H1 (cell line): ENCODE measurements at regions not wholly inside any gene's neighbourhood (a gene's known extent, or its start where the extent isn't known, plus 50 kb on each side); places are given as distances from the start of the nearest gene placed in this dataset.

Source experiments
- CTCF ChIA-PET: fragments of 300-600 bp; sonication (Branson Sonifier 250); formaldehyde crosslinking; loops from one replicate; lab custom pipeline; 2021; ENCODE audit not compliant: partially characterized antibody; lab: Charles Lee
- POLR2A ChIA-PET: fragments of 300-600 bp; sonication (Branson Sonifier 250); formaldehyde crosslinking; loops from one replicate; lab custom pipeline; 2021; ENCODE audit warnings: inconsistent platforms; ENCODE audit not compliant: partially characterized antibody; lab: Charles Lee
- DNase-seq, 2 experiments: peaks; one replicate each; pipeline versions ENCODE4 v3.0.0 to v3.0.0-alpha.2; 2010 to 2022; ENCODE audit warnings: low spot score in 2 of 2, low read depth in 1 of 2, mixed read lengths in 1 of 2
- FAIRE-seq: peaks from 2 replicates; lab custom pipeline; 2011; peaks lifted over from hg19 to GRCh38; lab: Jason Lieb, UNC
- H2AFZ ChIP-seq: 2 replicates; pipeline ENCODE4 v1.8.1; 2012; ENCODE audit warnings: low read length, inconsistent platforms
- H2AK5ac ChIP-seq: 2 replicates; pipeline ENCODE4 v1.6.1; 2013; ENCODE audit warnings: low read depth, low read length
- H2BK120ac ChIP-seq: replicated peaks from 2 replicates; pipeline ENCODE3; 2013; ENCODE audit warnings: low read depth, low read length, inconsistent platforms
- H2BK12ac ChIP-seq: 2 replicates; pipeline ENCODE4 v1.6.1; 2013; ENCODE audit warnings: low read depth, low read length
- H2BK15ac ChIP-seq: 2 replicates; pipeline ENCODE4 v1.6.1; 2013; ENCODE audit warnings: low read length
- H2BK20ac ChIP-seq: 2 replicates; pipeline ENCODE4 v1.6.1; 2013; ENCODE audit warnings: low read length
- H2BK5ac ChIP-seq: 2 replicates; pipeline ENCODE4 v1.6.1; 2013; ENCODE audit warnings: low read depth, low read length
- H3K14ac ChIP-seq: 2 replicates; pipeline ENCODE4 v1.6.1; 2013; ENCODE audit warnings: inconsistent platforms; ENCODE audit not compliant: insufficient read length
- H3K18ac ChIP-seq: 2 replicates; pipeline ENCODE4 v1.6.1; 2013; ENCODE audit warnings: low read length; ENCODE audit errors: extremely low read depth
- H3K23ac ChIP-seq: 2 replicates; pipeline ENCODE4 v1.6.1; 2013; ENCODE audit warnings: inconsistent platforms; ENCODE audit not compliant: insufficient read length
- H3K23me2 ChIP-seq: 2 replicates; pipeline ENCODE4 v1.6.1; 2013; ENCODE audit warnings: low read depth, low read length
- H3K27ac ChIP-seq: 2 replicates; pipeline ENCODE4 v1.6.1; 2011; ENCODE audit warnings: low read depth, low read length, inconsistent platforms
- H3K27me3 ChIP-seq, 4 experiments: replicated peaks in 1 of 4; 1 replicate in 1 of 4; 2 replicates in 3 of 4; pipeline versions ENCODE4 v1.6.1 to v1.8.1; 2011 to 2013; ENCODE audit warnings: low read length in 3 of 4, mild to moderate bottlenecking in 3 of 4, inconsistent platforms in 2 of 4, mixed read lengths in 2 of 4, moderate library complexity in 1 of 4; ENCODE audit not compliant: control insufficient read depth in 3 of 4, insufficient read depth in 3 of 4; ENCODE audit errors: extremely low read depth in 1 of 4
- H3K36me3 ChIP-seq, 4 experiments: 2 replicates each; pipeline versions ENCODE4 v1.6.1 to v1.8.1; 2011 to 2013; ENCODE audit warnings: mild to moderate bottlenecking in 4 of 4, low read length in 3 of 4, moderate library complexity in 2 of 4, control low read depth in 1 of 4, inconsistent platforms in 1 of 4; ENCODE audit not compliant: insufficient read depth in 4 of 4, control insufficient read depth in 2 of 4
- H3K4ac ChIP-seq: replicated peaks from 2 replicates; pipeline ENCODE3; 2013; ENCODE audit warnings: low read length, low read depth, mixed read lengths, inconsistent platforms; ENCODE audit not compliant: insufficient read length
- H3K4me1 ChIP-seq, 4 experiments: replicated peaks in 1 of 4; 1 replicate in 1 of 4; 2 replicates in 3 of 4; pipeline versions ENCODE4 v1.6.1 to v1.8.1; 2011 to 2013; ENCODE audit warnings: low read length in 3 of 4, inconsistent platforms in 2 of 4, mixed read lengths in 1 of 4; ENCODE audit not compliant: insufficient read depth in 4 of 4, control insufficient read depth in 3 of 4
- H3K4me2 ChIP-seq, 2 experiments: 2 replicates each; pipeline versions ENCODE4 v1.6.1 to v1.8.1; 2011 to 2013; ENCODE audit warnings: low read depth in 2 of 2, low read length in 2 of 2, control low read depth in 1 of 2, inconsistent platforms in 1 of 2, mild to moderate bottlenecking in 1 of 2; ENCODE audit not compliant: insufficient read depth in 1 of 2
- H3K4me3 ChIP-seq, 4 experiments: fragments of 200-600, 300-600 bp in 1 of 4; sonication (generic), shearing (Covaris generic), sonication (Bioruptor Twin) in 1 of 4; 2 replicates each; pipeline versions ENCODE4 v1.5.1 to v1.8.1; 2011 to 2016; ENCODE audit warnings: low read length in 4 of 4, low read depth in 3 of 4, control low read depth in 2 of 4, inconsistent platforms in 2 of 4, mild to moderate bottlenecking in 2 of 4, mixed read lengths in 1 of 4, moderate library complexity in 1 of 4; ENCODE audit not compliant: insufficient read depth in 2 of 4; ENCODE audit errors: extremely low read depth in 1 of 4
- H3K56ac ChIP-seq: replicated peaks from 2 replicates; pipeline ENCODE3; 2013; ENCODE audit warnings: low read depth, mild to moderate bottlenecking, mixed read lengths, low read length, inconsistent platforms; ENCODE audit not compliant: insufficient read length
- H3K79me1 ChIP-seq: 2 replicates; pipeline ENCODE4 v1.6.1; 2013; ENCODE audit warnings: low read depth, low read length, control low read depth
- H3K79me2 ChIP-seq, 2 experiments: 2 replicates each; pipeline versions ENCODE4 v1.6.1 to v1.8.1; 2012 to 2013; ENCODE audit warnings: low read length in 2 of 2, mild to moderate bottlenecking in 2 of 2, inconsistent platforms in 1 of 2; ENCODE audit not compliant: insufficient read depth in 2 of 2, control insufficient read depth in 1 of 2
- H3K9ac ChIP-seq, 4 experiments: replicated peaks in 1 of 4; 1 replicate in 1 of 4; 2 replicates in 3 of 4; pipeline versions ENCODE4 v1.6.1 to v1.8.1; 2011 to 2013; ENCODE audit warnings: low read depth in 3 of 4, low read length in 3 of 4, control low read depth in 2 of 4, mild to moderate bottlenecking in 2 of 4, moderate library complexity in 2 of 4, inconsistent platforms in 1 of 4; ENCODE audit errors: extremely low read depth in 1 of 4
- H3K9me3 ChIP-seq, 2 experiments: 2 replicates each; pipeline versions ENCODE4 v1.6.1 to v1.8.1; 2012 to 2013; ENCODE audit warnings: mild to moderate bottlenecking in 2 of 2, moderate library complexity in 2 of 2, control low read depth in 1 of 2, inconsistent platforms in 1 of 2, low read depth in 1 of 2, low read length in 1 of 2, mixed read lengths in 1 of 2; ENCODE audit not compliant: insufficient read depth in 2 of 2
- H4K20me1 ChIP-seq, 2 experiments: replicated peaks in 1 of 2; 2 replicates each; pipeline versions ENCODE3 to v1.8.1; 2011 to 2013; ENCODE audit warnings: inconsistent platforms in 2 of 2, low read length in 2 of 2, mild to moderate bottlenecking in 1 of 2; ENCODE audit not compliant: insufficient read depth in 2 of 2, control insufficient read depth in 1 of 2
- H4K5ac ChIP-seq: 2 replicates; pipeline ENCODE4 v1.6.1; 2013; ENCODE audit warnings: low read length, low read depth, mixed read lengths, inconsistent platforms; ENCODE audit not compliant: insufficient read length
- H4K8ac ChIP-seq: 2 replicates; pipeline ENCODE4 v1.8.0; 2013; ENCODE audit warnings: mild to moderate bottlenecking, moderate library complexity, low read length, inconsistent platforms; ENCODE audit not compliant: insufficient read depth; ENCODE audit errors: extremely low read depth
- H4K91ac ChIP-seq: replicated peaks from 2 replicates; pipeline ENCODE3; 2013; ENCODE audit warnings: low read length, mixed read lengths, inconsistent platforms; ENCODE audit not compliant: insufficient read length
- CREB1 ChIP-seq: IDR thresholded peaks from 2 replicates; pipeline ENCODE4 v1.6.1; 2012; ENCODE audit warnings: inconsistent platforms
- HDAC2 ChIP-seq, 2 experiments: fragments of 300-600 bp in 1 of 2; sonication (generic) in 1 of 2; IDR thresholded peaks; 2 replicates each; pipeline ENCODE4 v1.6.1; 2011 to 2012; ENCODE audit warnings: low read depth in 2 of 2, low read length in 2 of 2, mild to moderate bottlenecking in 2 of 2, moderate library complexity in 2 of 2, borderline replicate concordance in 1 of 2, inconsistent platforms in 1 of 2
- KDM1A ChIP-seq: fragments of 200-600, 300-600 bp; sonication (generic); IDR thresholded peaks from 2 replicates; pipeline ENCODE4 v1.7.1; 2016; ENCODE audit warnings: mild to moderate bottlenecking, low read length, borderline replicate concordance
- NANOG ChIP-seq: IDR thresholded peaks from 2 replicates; pipeline ENCODE4 v1.6.1; 2011; ENCODE audit warnings: low read length, low read depth, mild to moderate bottlenecking, inconsistent platforms; ENCODE audit not compliant: insufficient read depth, poor library complexity, severe bottlenecking
- RFX5 ChIP-seq: IDR thresholded peaks from 2 replicates; pipeline ENCODE4 v1.6.1; 2011; ENCODE audit warnings: low read depth, low read length, improper control_type of control experiment, borderline replicate concordance
- TAF7 ChIP-seq: optimal IDR thresholded peaks from 2 replicates; pipeline ENCODE3; 2011; ENCODE audit warnings: low read depth, mild to moderate bottlenecking, inconsistent platforms, low read length, moderate library complexity, borderline replicate concordance
- TBP ChIP-seq: IDR thresholded peaks from 2 replicates; pipeline ENCODE4 v1.6.1; 2011; ENCODE audit warnings: low read depth, low read length, improper control_type of control experiment
- WGBS, 2 experiments: shearing (Covaris generic) in 1 of 2; methylation state at CpG; one replicate each; pipeline versions ENCODE4 v1.1.6 to v1.1.7; 2013 to 2015; ENCODE audit warnings: low lambda C conversion rate in 2 of 2, mixed read lengths in 2 of 2, inconsistent platforms in 1 of 2, low coverage in 1 of 2, missing lambda C conversion rate in 1 of 2; ENCODE audit not compliant: insufficient replicate concordance in 2 of 2, insufficient coverage in 1 of 2, insufficient read length in 1 of 2; ENCODE audit errors: extremely low coverage in 1 of 2, missing lambda C conversion rate in 1 of 2; 5-methylcytosine and 5-hydroxymethylcytosine counted together

- Histone ChIP-seq H2AFZ (no peak overlapping the region), H3K79me2 (no peaks in the 10 kb centered on the region), H3K4me2 (peak overlapping the region; percentile 32 to 42; a peak in 2 of 4 replicates), H3K79me1 (no peaks in the 10 kb centered on the region), H2BK12ac (no peak overlapping the region), H2AK5ac (no peak overlapping the region), H4K8ac (no peak overlapping the region), H3K23me2 (no peaks in the 10 kb centered on the region), H2BK15ac (no peak overlapping the region), H2BK120ac (no peak overlapping the region), H4K5ac (no peak overlapping the region), H2BK20ac (no peak overlapping the region), H4K20me1 (no peaks in the 10 kb centered on the region), H3K14ac (no peak overlapping the region), H3K9ac (no peak overlapping the region), H4K91ac (no peak overlapping the region), H3K4ac (no peak overlapping the region), H3K27ac (no peak overlapping the region), H3K18ac (no peak overlapping the region), H3K4me1 (peaks cover 0 to 4% (median 3%) of the 10 kb centered on the region in 4 experiments; a peak in 2 of 7 replicates), H3K36me3 (no peaks in the 10 kb centered on the region), H3K4me3 (no peak overlapping the region), H3K56ac (no peak overlapping the region), H3K23ac (no peak overlapping the region), H2BK5ac (no peak overlapping the region), H3K27me3 (no peaks in the 10 kb centered on the region; a peak in 1 of 7 replicates), H3K9me3 (peaks cover 0 to 9% of the 10 kb centered on the region in 2 experiments; a peak in 1 of 4 replicates)
- FAIRE-seq (no peak), DNase-seq (peak in 1 of 2 experiments; percentile 41)
- ChIA-PET POLR2A (interaction anchor here (1.4 to 1.6 kb wide), 2 partner anchors 310 to 314 kb away, joined by 3 read pairs; partner anchors contain the start of gene SSTR1), CTCF (interaction anchor here (0.6 to 2.6 kb wide), 3 partner anchors 8 to 185 kb away, joined by 3 to 8 read pairs (median 3); no protein-coding TSS in a partner anchor)
- peak; percentile 33 for TF ChIP-seq NANOG
- no peak for TF ChIP-seq CREB1
- no peak for TF ChIP-seq RFX5
- TF ChIP-seq TBP = no peak
- no peak for TF ChIP-seq KDM1A
- TF ChIP-seq TAF7 = no peak
- no peak for TF ChIP-seq HDAC2 (IDR thresholded peaks at IDR 0.05; ENCODE audit: borderline replicate concordance in 1 of 2, low read depth in 2 of 2, low read length in 2 of 2)
- 76% methylated on average over 1 of the region's 1 CpG; no CpG with 5 or more reads in 1 of the 2 experiments for WGBS, 2 experiments
Measured at GRCh38 chr14:37894463-37894862, 299.0 kb downstream of the TTC6 start.
